ENCODE measurements at regions not wholly inside any gene's neighbourhood (a gene's known extent, or its start where the extent isn't known, plus 50 kb on each side); places are given as distances from the start of the nearest gene placed in this dataset.
"Not testable (repeated sequence)": the region's sequence is repeated elsewhere in the genome, so short reads cannot be mapped to it uniquely, and the experiment has no call there.

- DNase-seq (ENCODE audit: low spot score), result no peak
These were observed 149.4 kb upstream of the CHST15 start for GRCh38 chr10:124242791-124243190.

GRCh38 chr10:124242365-124242764 is 149.0 kb upstream of the CHST15 start:
- DNase-seq (ENCODE audit: low spot score), result no peak

- not testable (repeated sequence) for DNase-seq (ENCODE audit: low spot score)
These were observed 148.1 kb upstream of the CHST15 start for GRCh38 chr10:124241510-124241909.

- no peak for DNase-seq (ENCODE audit: low spot score)
These were observed 147.5 kb upstream of the CHST15 start for GRCh38 chr10:124240839-124241291.

GRCh38 chr10:124239696-124240095 is 146.3 kb upstream of the CHST15 start:
- DNase-seq (ENCODE audit: low spot score), result no peak

GRCh38 chr10:124239134-124239533 is 145.7 kb upstream of the CHST15 start:
- DNase-seq (ENCODE audit: low spot score), result no peak

GRCh38 chr10:124238367-124238766 is 145.0 kb upstream of the CHST15 start:
- no peak for DNase-seq (ENCODE audit: low spot score)

GRCh38 chr10:124237282-124237961 is 144.0 kb upstream of the CHST15 start:
- DNase-seq (ENCODE audit: low spot score), result no peak

- no peak for DNase-seq (ENCODE audit: low spot score)
These were observed 143.4 kb upstream of the CHST15 start for GRCh38 chr10:124236816-124237215.

- DNase-seq (ENCODE audit: low spot score), result no peak
These were observed 142.7 kb upstream of the CHST15 start for GRCh38 chr10:124236136-124236535.

GRCh38 chr10:124235232-124235631 is 141.8 kb upstream of the CHST15 start:
- DNase-seq (ENCODE audit: low spot score), result no peak

GRCh38 chr10:124233546-124234138 is 140.2 kb upstream of the CHST15 start:
- no peak for DNase-seq (ENCODE audit: low spot score)

- DNase-seq (ENCODE audit: low spot score), result no peak
These were observed 139.5 kb upstream of the CHST15 start for GRCh38 chr10:124232686-124233545.

- DNase-seq (ENCODE audit: low spot score), result no peak
These were observed 138.1 kb upstream of the CHST15 start for GRCh38 chr10:124231168-124232155.

- no peak for DNase-seq (ENCODE audit: low spot score)
These were observed 137.3 kb upstream of the CHST15 start for GRCh38 chr10:124230635-124231167.

- no peak for DNase-seq (ENCODE audit: low spot score)
These were observed 136.7 kb upstream of the CHST15 start for GRCh38 chr10:124229989-124230634.

- DNase-seq (ENCODE audit: low spot score), result no peak
These were observed 136.0 kb upstream of the CHST15 start for GRCh38 chr10:124229201-124229988.

GRCh38 chr10:124228471-124228870 is 135.1 kb upstream of the CHST15 start:
- DNase-seq (ENCODE audit: low spot score), result no peak

GRCh38 chr10:124227988-124228387 is 134.6 kb upstream of the CHST15 start:
- DNase-seq (ENCODE audit: low spot score), result no peak
